Activated naive CD4-positive, alpha-beta T cell treated with anti-CD3 and anti-CD28 coated beads, Interleukin-2, amount 10 ng/mL, durations not matched to agents 7 days and 5 days (primary cell): ENCODE measurements at regions not wholly inside any gene's neighbourhood (a gene's known extent, or its start where the extent isn't known, plus 50 kb on each side); places are given as distances from the start of the nearest gene placed in this dataset.

Experiments
- CTCF ChIA-PET: fragments of 350-600 bp; sonication (Branson Sonifier 250); formaldehyde crosslinking; loops from one replicate; lab custom pipeline; 2021; ENCODE audit warnings: antibody characterized with exemption; lab: Charles Lee
- DNase-seq: peaks from one replicate; pipeline ENCODE4 v3.0.0-alpha.2; 2020
- H3K27ac Mint-ChIP-seq: one replicate; pipeline ENCODE4 v1.8.0; 2021; ENCODE audit warnings: mild to moderate bottlenecking, moderate library complexity, mixed read lengths
- H3K27me3 Mint-ChIP-seq: one replicate; pipeline ENCODE4 v1.8.0; 2021; ENCODE audit warnings: mild to moderate bottlenecking, mixed read lengths
- H3K36me3 Mint-ChIP-seq: one replicate; pipeline ENCODE4 v1.8.0; 2021; ENCODE audit warnings: mixed read lengths
- H3K4me1 Mint-ChIP-seq: one replicate; pipeline ENCODE4 v1.8.0; 2021; ENCODE audit warnings: mixed read lengths
- H3K4me3 Mint-ChIP-seq: one replicate; pipeline ENCODE4 v1.8.0; 2021; ENCODE audit warnings: mild to moderate bottlenecking, moderate library complexity, mixed read lengths
- H3K9me3 Mint-ChIP-seq: one replicate; pipeline ENCODE4 v1.8.0; 2021; ENCODE audit warnings: mixed read lengths

GRCh38 chr4:32778938-32779337 lies 2058.8 kb downstream of the PCDH7 start:
- H3K9me3 Mint-ChIP-seq: peaks cover 12% of the 10 kb centered on the region
- no peak for DNase-seq
- no peak overlapping the region for H3K27ac Mint-ChIP-seq
- CTCF ChIA-PET: no interaction called here
- no peaks in the 10 kb centered on the region for H3K27me3 Mint-ChIP-seq
- H3K4me3 Mint-ChIP-seq: no peak overlapping the region
- H3K36me3 Mint-ChIP-seq: no peaks in the 10 kb centered on the region
- H3K4me1 Mint-ChIP-seq: no peaks in the 10 kb centered on the region

GRCh38 chr4:32789026-32789608 lies 2068.9 kb downstream of the PCDH7 start:
- H3K36me3 Mint-ChIP-seq: no peaks in the 10 kb centered on the region
- no peak overlapping the region for H3K27ac Mint-ChIP-seq
- CTCF ChIA-PET: no interaction called here
- H3K4me3 Mint-ChIP-seq: no peak overlapping the region
- H3K4me1 Mint-ChIP-seq: no peaks in the 10 kb centered on the region
- no peak for DNase-seq
- no peaks in the 10 kb centered on the region for H3K27me3 Mint-ChIP-seq
- H3K9me3 Mint-ChIP-seq: peaks cover 4% of the 10 kb centered on the region

- Mint-ChIP-seq H3K36me3 (no peaks in the 10 kb centered on the region), H3K27me3 (no peaks in the 10 kb centered on the region), H3K9me3 (peaks cover 2% of the 10 kb centered on the region), H3K4me1 (no peaks in the 10 kb centered on the region), H3K4me3 (no peak overlapping the region), H3K27ac (no peak overlapping the region)
- CTCF ChIA-PET: no interaction called here
- no peak for DNase-seq
These were observed 2070.6 kb downstream of the PCDH7 start for GRCh38 chr4:32790803-32791202.

GRCh38 chr4:32798471-32799159 lies 2078.4 kb downstream of the PCDH7 start:
- no peak overlapping the region for H3K4me3 Mint-ChIP-seq
- H3K4me1 Mint-ChIP-seq: no peaks in the 10 kb centered on the region
- H3K9me3 Mint-ChIP-seq: peaks cover 13% of the 10 kb centered on the region
- no peak overlapping the region for H3K27ac Mint-ChIP-seq
- no peaks in the 10 kb centered on the region for H3K27me3 Mint-ChIP-seq
- no peak for DNase-seq
- H3K36me3 Mint-ChIP-seq: no peaks in the 10 kb centered on the region
- CTCF ChIA-PET: no interaction called here

GRCh38 chr4:32824336-32824735 lies 2104.2 kb downstream of the PCDH7 start:
- DNase-seq: no peak
- Mint-ChIP-seq H3K4me3 (no peak overlapping the region), H3K27me3 (no peaks in the 10 kb centered on the region), H3K4me1 (no peaks in the 10 kb centered on the region), H3K9me3 (peaks cover 10% of the 10 kb centered on the region), H3K36me3 (no peaks in the 10 kb centered on the region), H3K27ac (no peak overlapping the region)
- CTCF ChIA-PET: no interaction called here

GRCh38 chr4:32826169-32826568 lies 2106.0 kb downstream of the PCDH7 start:
- H3K36me3 Mint-ChIP-seq: no peaks in the 10 kb centered on the region
- DNase-seq: no peak
- H3K27ac Mint-ChIP-seq: no peak overlapping the region
- no peak overlapping the region for H3K4me3 Mint-ChIP-seq
- peaks cover 10% of the 10 kb centered on the region for H3K9me3 Mint-ChIP-seq
- H3K27me3 Mint-ChIP-seq: no peaks in the 10 kb centered on the region
- no peaks in the 10 kb centered on the region for H3K4me1 Mint-ChIP-seq
- CTCF ChIA-PET: no interaction called here

GRCh38 chr4:32830160-32830559 lies 2110.0 kb downstream of the PCDH7 start:
- CTCF ChIA-PET: no interaction called here
- peaks cover 8% of the 10 kb centered on the region for H3K9me3 Mint-ChIP-seq
- H3K4me3 Mint-ChIP-seq: no peak overlapping the region
- H3K27me3 Mint-ChIP-seq: no peaks in the 10 kb centered on the region
- no peak overlapping the region for H3K27ac Mint-ChIP-seq
- no peak for DNase-seq
- H3K36me3 Mint-ChIP-seq: no peaks in the 10 kb centered on the region
- H3K4me1 Mint-ChIP-seq: no peaks in the 10 kb centered on the region

- Mint-ChIP-seq H3K27me3 (no peaks in the 10 kb centered on the region), H3K4me1 (no peaks in the 10 kb centered on the region), H3K36me3 (no peaks in the 10 kb centered on the region), H3K9me3 (peaks cover 8% of the 10 kb centered on the region), H3K27ac (no peak overlapping the region), H3K4me3 (no peak overlapping the region)
- DNase-seq: no peak
- CTCF ChIA-PET: no interaction called here
These were observed 2110.9 kb downstream of the PCDH7 start for GRCh38 chr4:32831104-32831503.

GRCh38 chr4:32840461-32841189 lies 2120.5 kb downstream of the PCDH7 start:
- Mint-ChIP-seq H3K27ac (no peak overlapping the region), H3K36me3 (no peaks in the 10 kb centered on the region), H3K9me3 (no peaks in the 10 kb centered on the region), H3K4me3 (no peak overlapping the region), H3K4me1 (no peaks in the 10 kb centered on the region), H3K27me3 (no peaks in the 10 kb centered on the region)
- DNase-seq: no peak
- CTCF ChIA-PET: no interaction called here

GRCh38 chr4:32841217-32841616 lies 2121.0 kb downstream of the PCDH7 start:
- Mint-ChIP-seq H3K36me3 (no peaks in the 10 kb centered on the region), H3K27ac (no peak overlapping the region), H3K4me3 (no peak overlapping the region), H3K27me3 (no peaks in the 10 kb centered on the region), H3K9me3 (no peaks in the 10 kb centered on the region), H3K4me1 (no peaks in the 10 kb centered on the region)
- CTCF ChIA-PET: no interaction called here
- DNase-seq: no peak

GRCh38 chr4:32847461-32847860 lies 2127.3 kb downstream of the PCDH7 start:
- CTCF ChIA-PET: no interaction called here
- Mint-ChIP-seq H3K4me1 (no peaks in the 10 kb centered on the region), H3K27ac (no peak overlapping the region), H3K9me3 (peaks cover 6% of the 10 kb centered on the region), H3K27me3 (no peaks in the 10 kb centered on the region), H3K36me3 (no peaks in the 10 kb centered on the region), H3K4me3 (no peak overlapping the region)
- no peak for DNase-seq

GRCh38 chr4:32855622-32856021 lies 2135.5 kb downstream of the PCDH7 start:
- Mint-ChIP-seq H3K9me3 (peaks cover 9% of the 10 kb centered on the region), H3K4me3 (no peak overlapping the region), H3K27ac (no peak overlapping the region), H3K27me3 (no peaks in the 10 kb centered on the region), H3K36me3 (no peaks in the 10 kb centered on the region), H3K4me1 (no peaks in the 10 kb centered on the region)
- CTCF ChIA-PET: no interaction called here
- no peak for DNase-seq

- no peak overlapping the region for H3K27ac Mint-ChIP-seq
- no peaks in the 10 kb centered on the region for H3K36me3 Mint-ChIP-seq
- peaks cover 9% of the 10 kb centered on the region for H3K9me3 Mint-ChIP-seq
- no peak overlapping the region for H3K4me3 Mint-ChIP-seq
- CTCF ChIA-PET: no interaction called here
- H3K27me3 Mint-ChIP-seq: no peaks in the 10 kb centered on the region
- H3K4me1 Mint-ChIP-seq: no peaks in the 10 kb centered on the region
- no peak for DNase-seq
These were observed 2138.2 kb downstream of the PCDH7 start for GRCh38 chr4:32858361-32858760.

GRCh38 chr4:32858971-32859370 lies 2138.8 kb downstream of the PCDH7 start:
- Mint-ChIP-seq H3K36me3 (no peaks in the 10 kb centered on the region), H3K27ac (no peak overlapping the region), H3K27me3 (no peaks in the 10 kb centered on the region), H3K4me3 (no peak overlapping the region), H3K9me3 (peaks cover 9% of the 10 kb centered on the region), H3K4me1 (no peaks in the 10 kb centered on the region)
- CTCF ChIA-PET: no interaction called here
- no peak for DNase-seq
